Activated CD4-positive, alpha-beta T cell treated with anti-CD3 and anti-CD28 coated beads, Interleukin-2, amount 10 ng/mL, durations not matched to agents 24 days and 14 days (primary cell): ENCODE measurements at regions not wholly inside any gene's neighbourhood (a gene's known extent, or its start where the extent isn't known, plus 50 kb on each side); places are given as distances from the start of the nearest gene placed in this dataset.

Experiments used
- DNase-seq: peaks from one replicate; pipeline ENCODE4 v3.0.0; 2022
- H3K27ac Mint-ChIP-seq: one replicate; pipeline ENCODE4 v1.8.0; 2022; ENCODE audit warnings: mild to moderate bottlenecking, mixed read lengths
- H3K27me3 Mint-ChIP-seq: one replicate; pipeline ENCODE4 v1.8.0; 2022; ENCODE audit warnings: mixed read lengths
- H3K36me3 Mint-ChIP-seq: one replicate; pipeline ENCODE4 v1.8.0; 2022; ENCODE audit warnings: low read depth, mild to moderate bottlenecking, mixed read lengths
- H3K4me1 Mint-ChIP-seq: one replicate; pipeline ENCODE4 v1.8.0; 2021; ENCODE audit warnings: mixed read lengths
- H3K4me3 Mint-ChIP-seq: one replicate; pipeline ENCODE4 v1.8.0; 2022; ENCODE audit warnings: mild to moderate bottlenecking, moderate library complexity, mixed read lengths
- H3K9me3 Mint-ChIP-seq: one replicate; pipeline ENCODE4 v1.8.0; 2021; ENCODE audit warnings: mixed read lengths
- intact Hi-C: fragments of 100-400 bp; cut with micrococcal nuclease; formaldehyde crosslinking; loops from one replicate; pipeline ENCODE4 v1.15.1; 2023

GRCh38 chr6:67331304-67331703 lies 1303.8 kb upstream of the ADGRB3 start:
- Mint-ChIP-seq H3K27me3 (no peaks in the 10 kb centered on the region), H3K27ac (no peak overlapping the region), H3K4me3 (no peak overlapping the region), H3K9me3 (no peaks in the 10 kb centered on the region), H3K36me3 (no peaks in the 10 kb centered on the region), H3K4me1 (no peaks in the 10 kb centered on the region)
- intact Hi-C loops = no loop called here
- no peak for DNase-seq

GRCh38 chr6:67328269-67328668 lies 1306.8 kb upstream of the ADGRB3 start:
- intact Hi-C loops = no loop called here
- no peak overlapping the region for H3K4me3 Mint-ChIP-seq
- no peaks in the 10 kb centered on the region for H3K4me1 Mint-ChIP-seq
- no peak for DNase-seq
- H3K27me3 Mint-ChIP-seq = no peaks in the 10 kb centered on the region
- H3K27ac Mint-ChIP-seq = no peak overlapping the region
- H3K9me3 Mint-ChIP-seq = no peaks in the 10 kb centered on the region
- H3K36me3 Mint-ChIP-seq = no peaks in the 10 kb centered on the region

DNA sequence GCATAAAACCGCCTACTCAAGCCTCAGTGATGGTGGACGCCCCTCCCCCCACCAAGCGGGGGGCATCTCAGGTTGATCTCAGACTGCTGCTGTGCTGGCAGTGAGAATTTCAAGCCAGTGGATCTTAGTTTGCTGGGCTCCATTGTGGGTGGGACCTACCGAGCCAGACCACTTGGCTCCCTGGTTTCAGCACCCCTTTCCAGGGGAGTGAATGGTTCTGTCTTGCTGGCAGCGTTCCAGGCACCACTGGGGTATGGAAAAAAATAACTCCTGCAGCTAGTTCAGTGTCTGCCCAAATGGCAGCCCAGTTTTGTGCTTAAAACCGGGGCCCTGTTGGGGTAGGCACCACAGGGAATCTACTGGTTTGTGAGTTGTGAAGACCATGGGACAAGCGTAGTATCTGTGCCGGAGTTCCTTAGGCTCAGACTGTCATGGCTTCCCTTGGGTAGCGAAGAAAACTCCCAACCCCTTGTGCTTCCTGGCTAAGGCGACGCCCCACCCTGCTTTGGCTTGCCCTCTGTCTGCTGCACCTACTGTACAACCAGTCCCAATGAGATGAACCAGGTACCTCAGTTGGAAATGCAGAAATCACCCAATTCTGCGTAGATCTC lies 1334.5 kb upstream of the ADGRB3 start:
- Mint-ChIP-seq H3K36me3 (no peaks in the 10 kb centered on the region), H3K27ac (no peak overlapping the region), H3K9me3 (no peaks in the 10 kb centered on the region), H3K27me3 (no peaks in the 10 kb centered on the region), H3K4me3 (no peak overlapping the region), H3K4me1 (no peaks in the 10 kb centered on the region)
- DNase-seq = no peak
- intact Hi-C loops = no loop called here

GRCh38 chr6:67292169-67292568 lies 1342.9 kb upstream of the ADGRB3 start:
- intact Hi-C loops = no loop called here
- Mint-ChIP-seq H3K27ac (no peak overlapping the region), H3K4me3 (no peak overlapping the region), H3K9me3 (peaks cover 3% of the 10 kb centered on the region), H3K27me3 (no peaks in the 10 kb centered on the region), H3K36me3 (no peaks in the 10 kb centered on the region), H3K4me1 (no peaks in the 10 kb centered on the region)
- no peak for DNase-seq

GRCh38 chr6:67287566-67287965 lies 1347.5 kb upstream of the ADGRB3 start:
- Mint-ChIP-seq H3K9me3 (peaks cover 10% of the 10 kb centered on the region), H3K4me3 (no peak overlapping the region), H3K4me1 (no peaks in the 10 kb centered on the region), H3K27ac (no peak overlapping the region), H3K27me3 (no peaks in the 10 kb centered on the region), H3K36me3 (no peaks in the 10 kb centered on the region)
- no peak for DNase-seq
- intact Hi-C loops = no loop called here

GRCh38 chr6:67285770-67286495 lies 1349.1 kb upstream of the ADGRB3 start:
- intact Hi-C loops = no loop called here
- no peak for DNase-seq

GRCh38 chr6:67277312-67277711 lies 1357.8 kb upstream of the ADGRB3 start:
- Mint-ChIP-seq H3K4me1 (no peaks in the 10 kb centered on the region), H3K9me3 (no peaks in the 10 kb centered on the region), H3K27ac (no peak overlapping the region), H3K4me3 (no peak overlapping the region), H3K36me3 (no peaks in the 10 kb centered on the region), H3K27me3 (no peaks in the 10 kb centered on the region)
- no peak for DNase-seq
- intact Hi-C loops = no loop called here

More at GRCh38 chr6:67285770-67286495, 1349.1 kb upstream of the ADGRB3 start:
- Mint-ChIP-seq H3K4me3 (no peak overlapping the region), H3K36me3 (no peaks in the 10 kb centered on the region), H3K4me1 (no peaks in the 10 kb centered on the region), H3K27me3 (no peaks in the 10 kb centered on the region), H3K27ac (no peak overlapping the region), H3K9me3 (peaks cover 10% of the 10 kb centered on the region)

DNA sequence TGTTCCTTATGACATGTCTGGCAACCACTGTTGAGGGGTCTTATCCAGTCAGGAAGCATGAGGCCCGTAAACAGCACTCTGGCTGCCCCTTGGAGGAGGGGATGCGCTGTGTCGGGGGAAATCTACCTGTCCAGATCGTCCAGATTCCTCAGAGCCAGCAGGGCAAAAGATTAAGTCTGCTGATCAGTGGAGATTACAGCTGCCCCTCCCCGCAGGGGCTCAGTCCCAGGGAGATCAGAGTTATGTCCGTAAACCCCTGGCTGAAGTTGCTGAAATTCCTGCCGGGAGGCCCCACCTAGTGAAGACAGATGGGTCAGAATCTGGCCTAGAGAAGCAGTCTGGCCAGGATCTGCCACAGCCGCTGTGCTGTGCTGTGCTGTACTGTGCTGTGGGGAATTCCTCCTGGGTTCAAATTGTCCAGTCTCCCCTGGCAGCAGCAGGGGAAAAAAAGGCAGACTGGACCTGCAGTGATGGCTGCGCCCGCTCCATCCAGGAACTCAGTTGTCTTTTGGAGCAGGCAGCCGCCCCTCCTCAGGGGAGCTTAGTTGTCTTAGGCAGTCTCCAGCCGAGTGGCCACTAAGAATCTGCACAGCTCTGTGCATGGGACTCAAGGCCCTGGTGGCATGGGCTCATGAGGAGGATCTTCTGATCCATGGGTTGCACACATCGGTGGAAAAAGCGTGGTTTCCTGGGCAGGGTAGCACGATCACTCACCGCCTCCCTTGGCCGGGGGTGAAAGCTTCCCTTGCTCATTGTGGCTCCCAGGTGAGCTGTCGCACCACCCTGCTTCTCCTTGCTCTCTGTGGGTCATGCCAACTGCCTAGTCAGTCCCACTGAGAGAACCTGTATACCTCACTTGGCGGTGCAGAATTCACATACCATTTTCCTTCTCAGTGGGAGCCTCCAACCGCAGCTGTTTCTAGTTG lies 1368.8 kb upstream of the ADGRB3 start:
- Mint-ChIP-seq H3K4me3 (no peak overlapping the region), H3K27me3 (no peaks in the 10 kb centered on the region), H3K27ac (no peak overlapping the region), H3K4me1 (no peaks in the 10 kb centered on the region), H3K9me3 (peaks cover 8% of the 10 kb centered on the region), H3K36me3 (no peaks in the 10 kb centered on the region)
- DNase-seq = no peak
- intact Hi-C loops = no loop called here

DNA sequence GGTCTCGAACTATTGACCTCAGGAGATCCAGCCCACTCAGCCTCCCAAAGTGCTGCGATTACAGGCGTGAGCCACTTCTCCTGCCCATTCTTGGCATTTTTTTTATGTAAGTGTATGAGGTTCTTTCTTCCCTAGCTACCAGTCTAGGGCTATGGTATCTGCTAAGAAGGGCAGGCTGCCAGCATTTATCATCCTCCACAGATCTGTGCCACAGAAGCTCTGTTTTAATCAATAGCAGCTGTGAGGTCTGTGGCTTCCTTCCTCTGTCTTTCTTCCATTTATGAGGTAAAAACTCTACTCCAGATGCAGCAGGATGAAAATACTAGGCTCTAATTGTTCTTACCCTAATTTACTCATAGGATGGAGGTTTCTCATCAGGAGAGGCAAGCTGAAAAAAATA lies 1382.4 kb upstream of the ADGRB3 start:
- H3K36me3 Mint-ChIP-seq = no peaks in the 10 kb centered on the region
- H3K27me3 Mint-ChIP-seq = no peaks in the 10 kb centered on the region
- intact Hi-C loops = no loop called here
- no peaks in the 10 kb centered on the region for H3K4me1 Mint-ChIP-seq
- no peak overlapping the region for H3K27ac Mint-ChIP-seq
- no peaks in the 10 kb centered on the region for H3K9me3 Mint-ChIP-seq
- no peak overlapping the region for H3K4me3 Mint-ChIP-seq
- no peak for DNase-seq

DNA sequence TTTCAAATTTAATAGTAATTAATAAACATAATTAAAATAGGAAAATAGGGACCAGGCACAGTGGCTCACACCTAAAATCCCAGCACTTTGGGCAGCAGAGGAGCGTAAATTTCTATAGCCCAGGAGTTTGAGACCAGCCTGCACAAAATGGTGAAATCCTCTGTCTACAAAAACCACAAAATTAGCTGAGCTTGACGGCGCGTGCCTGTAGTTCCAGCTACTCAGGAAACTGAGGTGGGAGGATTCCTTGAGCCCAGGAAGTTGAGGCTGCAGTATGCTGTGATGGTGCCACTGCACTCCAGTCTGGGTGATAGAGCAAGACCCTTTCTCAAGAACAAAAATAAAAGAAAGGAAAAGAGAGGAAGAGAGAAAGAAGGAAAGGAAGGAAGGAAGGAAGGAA lies 1387.0 kb upstream of the ADGRB3 start:
- H3K36me3 Mint-ChIP-seq = no peaks in the 10 kb centered on the region
- no peaks in the 10 kb centered on the region for H3K27me3 Mint-ChIP-seq
- no peaks in the 10 kb centered on the region for H3K9me3 Mint-ChIP-seq
- H3K4me1 Mint-ChIP-seq = no peaks in the 10 kb centered on the region
- H3K27ac Mint-ChIP-seq = no peak overlapping the region
- no peak for DNase-seq
- no peak overlapping the region for H3K4me3 Mint-ChIP-seq
- intact Hi-C loops = no loop called here

GRCh38 chr6:67244037-67244436 lies 1391.0 kb upstream of the ADGRB3 start:
- Mint-ChIP-seq H3K9me3 (no peaks in the 10 kb centered on the region), H3K27ac (no peak overlapping the region), H3K4me1 (no peaks in the 10 kb centered on the region), H3K4me3 (no peak overlapping the region), H3K27me3 (no peaks in the 10 kb centered on the region), H3K36me3 (no peaks in the 10 kb centered on the region)
- no peak for DNase-seq
- intact Hi-C loops = no loop called here

DNA sequence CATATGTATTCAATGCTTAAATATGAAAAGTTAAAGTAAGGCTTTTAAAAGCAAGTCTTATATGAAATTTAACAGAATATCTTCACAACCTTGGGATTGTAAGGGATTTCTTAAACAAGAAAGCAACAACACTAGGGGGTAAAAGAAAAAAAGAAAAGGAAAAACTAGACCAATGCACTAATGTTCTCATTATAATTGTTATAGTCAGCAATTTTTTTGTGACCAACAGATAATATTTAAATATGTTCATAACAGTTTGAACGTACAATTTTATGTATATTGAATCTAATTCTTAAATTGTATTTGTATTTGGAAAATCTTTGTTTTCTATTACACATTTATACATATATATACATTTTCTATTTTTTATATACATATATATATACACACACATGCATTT lies 1397.8 kb upstream of the ADGRB3 start:
- no peaks in the 10 kb centered on the region for H3K36me3 Mint-ChIP-seq
- H3K27me3 Mint-ChIP-seq = no peaks in the 10 kb centered on the region
- H3K9me3 Mint-ChIP-seq = peaks cover 5% of the 10 kb centered on the region
- no peak overlapping the region for H3K4me3 Mint-ChIP-seq
- intact Hi-C loops = no loop called here
- H3K27ac Mint-ChIP-seq = no peak overlapping the region
- no peak for DNase-seq
- H3K4me1 Mint-ChIP-seq = no peaks in the 10 kb centered on the region

- Mint-ChIP-seq H3K36me3 (no peaks in the 10 kb centered on the region), H3K27me3 (no peaks in the 10 kb centered on the region), H3K9me3 (no peaks in the 10 kb centered on the region), H3K4me3 (no peak overlapping the region), H3K27ac (no peak overlapping the region), H3K4me1 (no peaks in the 10 kb centered on the region)
- intact Hi-C loops = no loop called here
- DNase-seq = no peak
Measured at GRCh38 chr6:67231092-67231491, 1404.0 kb upstream of the ADGRB3 start.

DNA sequence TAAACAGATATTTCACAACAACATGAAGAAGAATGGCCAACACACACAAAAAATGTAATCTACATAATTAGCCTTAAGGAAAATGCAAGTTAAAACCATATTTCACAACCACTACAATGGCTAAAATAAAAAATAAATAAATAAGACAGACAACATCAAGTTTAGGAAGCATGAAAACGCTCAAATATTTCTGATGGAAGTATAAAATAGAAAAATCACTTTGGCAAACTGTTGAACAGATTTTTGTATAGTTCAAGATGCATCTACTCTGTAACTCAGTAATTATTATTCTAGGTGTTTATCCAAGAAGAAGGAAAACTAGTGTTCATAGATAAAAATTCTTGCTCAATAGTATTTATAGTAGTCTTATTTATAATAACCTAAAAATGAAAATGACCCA lies 1410.1 kb upstream of the ADGRB3 start:
- DNase-seq = no peak
- no peak overlapping the region for H3K27ac Mint-ChIP-seq
- H3K36me3 Mint-ChIP-seq = no peaks in the 10 kb centered on the region
- no peak overlapping the region for H3K4me3 Mint-ChIP-seq
- intact Hi-C loops = no loop called here
- peaks cover under 1% of the 10 kb centered on the region for H3K9me3 Mint-ChIP-seq
- no peaks in the 10 kb centered on the region for H3K4me1 Mint-ChIP-seq
- no peaks in the 10 kb centered on the region for H3K27me3 Mint-ChIP-seq
